SKM-1 (cell line): ENCODE measurements at regions not wholly inside any gene's neighbourhood (a gene's known extent, or its start where the extent isn't known, plus 50 kb on each side); places are given as distances from the start of the nearest gene placed in this dataset.

Source experiments
- DNase-seq: peaks from one replicate; lab custom pipeline; 2025; ENCODE audit not compliant: unreplicated experiment; lab: John Stamatoyannopoulos, UW

- DNase-seq: no peak
Measured at GRCh38 chr16:74183601-74184360, 112.8 kb upstream of the PSMD7 start.

GRCh38 chr16:74169687-74170376 is 126.8 kb upstream of the PSMD7 start:
- DNase-seq: no peak

DNA sequence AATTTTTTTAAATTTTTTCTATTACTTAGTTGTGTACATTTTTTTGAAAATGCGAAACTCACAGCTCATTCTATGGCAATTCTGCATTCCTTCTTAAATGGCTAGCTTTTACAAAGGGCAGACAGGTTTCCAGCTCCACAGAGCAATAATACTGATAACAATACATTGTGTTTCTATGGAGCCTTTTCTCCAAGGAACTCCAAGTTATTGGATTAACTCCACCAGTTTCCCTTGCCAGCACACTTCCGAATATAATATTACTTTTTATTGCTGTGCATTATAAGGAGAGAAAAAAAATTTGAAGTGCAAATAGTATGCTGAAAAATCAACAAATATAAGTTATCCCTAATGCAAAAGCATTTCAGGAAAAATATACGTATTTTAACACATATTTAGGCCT is 127.5 kb upstream of the PSMD7 start:
- no peak for DNase-seq

GRCh38 chr16:74168445-74168844 is 128.2 kb upstream of the PSMD7 start:
- no peak for DNase-seq

DNA sequence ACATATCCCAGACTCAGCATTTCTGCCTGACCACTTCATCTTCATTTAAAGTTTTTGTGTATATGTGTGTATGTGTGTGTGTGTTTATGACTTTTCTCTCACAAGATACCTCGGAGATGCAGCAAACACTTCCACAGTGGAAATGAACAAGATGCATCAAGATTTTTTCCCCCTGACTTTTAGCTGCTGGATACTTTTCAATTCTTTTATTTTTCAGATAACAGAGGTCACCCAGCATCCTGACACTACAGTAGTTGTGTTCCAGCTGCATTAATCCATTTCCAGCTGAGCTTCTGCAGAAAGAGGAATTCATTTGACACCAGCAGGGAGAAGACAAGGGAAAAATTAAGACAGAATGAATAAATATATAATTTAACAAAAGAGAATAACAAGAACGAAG is 130.2 kb upstream of the PSMD7 start:
- DNase-seq: no peak

- no peak for DNase-seq
Measured at GRCh38 chr16:74165566-74166080, 131.0 kb upstream of the PSMD7 start.

- no peak for DNase-seq
Measured at GRCh38 chr16:74160759-74161158, 135.9 kb upstream of the PSMD7 start.

DNA sequence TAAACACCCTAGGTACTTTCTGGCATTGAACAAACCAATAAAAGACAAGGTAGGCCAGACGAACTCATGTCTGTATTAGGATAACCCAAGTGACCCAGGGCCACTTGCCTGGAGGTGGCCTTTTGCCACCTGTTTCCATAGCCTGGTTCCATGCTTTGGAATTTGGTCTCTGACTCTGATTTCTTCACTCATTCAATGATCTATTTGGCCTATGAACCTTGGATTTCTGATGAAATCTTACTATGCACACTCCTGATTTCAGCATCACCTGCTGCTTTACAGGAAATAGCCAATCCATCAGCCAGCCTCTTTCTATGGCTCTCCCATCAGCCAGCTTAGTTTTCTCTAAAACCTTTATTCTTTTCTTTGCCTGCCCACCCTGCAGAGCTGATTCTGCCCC is 142.8 kb upstream of the PSMD7 start:
- DNase-seq: no peak

- DNase-seq: no peak
Measured at GRCh38 chr16:74146643-74147042, 150.0 kb upstream of the PSMD7 start.

GRCh38 chr16:74143171-74143570 is 153.4 kb upstream of the PSMD7 start:
- DNase-seq: no peak

- DNase-seq: no peak
Measured at GRCh38 chr16:74141015-74141414, 155.6 kb upstream of the PSMD7 start.

DNA sequence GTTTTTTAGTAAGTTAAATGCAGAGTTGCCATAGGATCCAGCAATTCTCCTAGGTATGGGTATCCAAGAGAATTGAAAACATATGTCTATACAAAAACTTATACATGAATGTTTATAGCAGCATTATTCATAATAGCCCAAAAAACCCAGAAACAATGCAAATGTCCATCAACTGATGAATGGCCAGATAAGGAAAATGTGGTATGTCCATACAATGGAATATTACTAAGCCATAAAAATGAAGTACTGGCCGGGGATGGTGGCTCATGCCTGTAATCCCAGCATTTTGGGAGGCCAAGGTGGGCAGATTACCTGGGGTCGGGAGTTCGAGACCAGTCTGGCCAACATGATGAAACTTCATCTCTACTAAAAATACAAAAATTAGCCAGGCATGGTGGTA is 156.1 kb upstream of the PSMD7 start:
- DNase-seq: no peak

- no peak for DNase-seq
Measured at GRCh38 chr16:74123826-74124225, 172.8 kb upstream of the PSMD7 start.

- DNase-seq: no peak
Measured at GRCh38 chr16:74123195-74123594, 173.4 kb upstream of the PSMD7 start.

DNA sequence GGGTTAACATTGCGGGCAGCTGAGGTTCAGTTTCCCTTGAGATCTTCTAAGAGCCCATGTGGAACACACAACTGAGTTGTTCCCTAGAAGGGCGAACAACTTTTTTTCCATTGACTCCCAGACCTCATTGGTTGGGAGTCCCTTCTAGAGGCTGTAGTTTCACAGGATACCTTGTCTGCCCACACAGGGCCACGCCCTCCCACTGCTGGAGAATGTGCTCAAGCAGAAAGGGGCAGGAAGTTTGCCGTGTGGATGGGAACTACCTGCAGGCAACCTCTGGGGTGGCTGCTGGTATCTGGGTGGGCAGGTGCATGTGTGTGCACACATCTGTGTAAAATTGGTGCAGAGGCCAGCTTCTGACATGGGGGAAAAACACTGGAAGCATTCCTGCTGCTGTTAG is 178.8 kb upstream of the PSMD7 start:
- no peak for DNase-seq

DNA sequence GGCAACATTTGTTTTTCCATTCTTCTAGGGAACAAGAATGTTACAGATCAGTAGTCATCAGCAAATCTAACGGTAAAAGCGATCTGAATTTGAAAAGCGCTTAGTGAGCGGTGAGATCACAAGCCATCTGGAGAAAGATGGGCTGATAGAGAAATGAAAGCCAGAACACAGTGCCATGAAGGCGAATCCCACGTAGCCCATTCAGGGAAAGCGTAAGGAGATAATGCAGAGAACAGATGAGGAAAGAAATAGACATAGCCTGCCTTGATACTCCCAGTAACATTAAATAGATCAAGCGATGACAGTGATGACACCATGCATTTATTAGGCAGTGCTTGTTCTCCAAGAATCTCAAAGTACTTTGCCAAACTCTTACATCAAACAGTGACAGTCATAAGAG is 183.1 kb upstream of the PSMD7 start:
- no peak for DNase-seq

GRCh38 chr16:74111456-74111982 is 185.1 kb upstream of the PSMD7 start:
- DNase-seq: no peak

- DNase-seq: peak; percentile 43
Measured at GRCh38 chr16:74107795-74108610, 188.6 kb upstream of the PSMD7 start.

DNA sequence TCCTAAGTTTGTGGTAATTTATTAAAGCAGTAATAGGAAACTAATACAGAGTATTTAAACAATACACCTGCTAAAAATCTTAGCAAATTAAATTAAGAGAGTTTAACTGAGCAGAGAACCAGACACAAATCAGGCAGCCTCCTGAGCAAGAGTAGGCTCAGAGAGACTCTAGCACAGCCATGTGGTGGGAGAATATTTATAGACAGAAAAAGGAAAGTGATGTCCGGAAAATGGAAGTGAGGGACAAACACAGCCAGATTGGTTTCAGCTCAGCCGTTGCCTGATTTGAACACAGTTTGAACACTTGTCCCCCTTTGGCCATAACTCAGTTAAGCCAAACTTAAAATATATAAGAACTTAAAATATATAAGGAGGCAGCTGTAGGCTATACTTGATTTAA is 192.6 kb upstream of the PSMD7 start:
- DNase-seq: no peak

GRCh38 chr16:74101379-74102137 is 195.1 kb upstream of the PSMD7 start:
- no peak for DNase-seq
